H1 (cell line): ENCODE measurements at regions not wholly inside any gene's neighbourhood (a gene's known extent, or its start where the extent isn't known, plus 50 kb on each side); places are given as distances from the start of the nearest gene placed in this dataset.

ENCODE experiments used
- CTCF ChIA-PET: fragments of 300-600 bp; sonication (Branson Sonifier 250); formaldehyde crosslinking; loops from one replicate; lab custom pipeline; 2021; ENCODE audit not compliant: partially characterized antibody; lab: Charles Lee
- POLR2A ChIA-PET: fragments of 300-600 bp; sonication (Branson Sonifier 250); formaldehyde crosslinking; loops from one replicate; lab custom pipeline; 2021; ENCODE audit warnings: inconsistent platforms; ENCODE audit not compliant: partially characterized antibody; lab: Charles Lee
- DNase-seq, 2 experiments: peaks; one replicate each; pipeline versions ENCODE4 v3.0.0 to v3.0.0-alpha.2; 2010 to 2022; ENCODE audit warnings: low spot score in 2 of 2, low read depth in 1 of 2, mixed read lengths in 1 of 2
- FAIRE-seq: peaks from 2 replicates; lab custom pipeline; 2011; peaks lifted over from hg19 to GRCh38; lab: Jason Lieb, UNC
- H2AFZ ChIP-seq: 2 replicates; pipeline ENCODE4 v1.8.1; 2012; ENCODE audit warnings: low read length, inconsistent platforms
- H2AK5ac ChIP-seq: 2 replicates; pipeline ENCODE4 v1.6.1; 2013; ENCODE audit warnings: low read depth, low read length
- H2BK120ac ChIP-seq: replicated peaks from 2 replicates; pipeline ENCODE3; 2013; ENCODE audit warnings: low read depth, low read length, inconsistent platforms
- H2BK12ac ChIP-seq: 2 replicates; pipeline ENCODE4 v1.6.1; 2013; ENCODE audit warnings: low read depth, low read length
- H2BK15ac ChIP-seq: 2 replicates; pipeline ENCODE4 v1.6.1; 2013; ENCODE audit warnings: low read length
- H2BK20ac ChIP-seq: 2 replicates; pipeline ENCODE4 v1.6.1; 2013; ENCODE audit warnings: low read length
- H2BK5ac ChIP-seq: 2 replicates; pipeline ENCODE4 v1.6.1; 2013; ENCODE audit warnings: low read depth, low read length
- H3K14ac ChIP-seq: 2 replicates; pipeline ENCODE4 v1.6.1; 2013; ENCODE audit warnings: inconsistent platforms; ENCODE audit not compliant: insufficient read length
- H3K18ac ChIP-seq: 2 replicates; pipeline ENCODE4 v1.6.1; 2013; ENCODE audit warnings: low read length; ENCODE audit errors: extremely low read depth
- H3K23ac ChIP-seq: 2 replicates; pipeline ENCODE4 v1.6.1; 2013; ENCODE audit warnings: inconsistent platforms; ENCODE audit not compliant: insufficient read length
- H3K23me2 ChIP-seq: 2 replicates; pipeline ENCODE4 v1.6.1; 2013; ENCODE audit warnings: low read depth, low read length
- H3K27ac ChIP-seq: 2 replicates; pipeline ENCODE4 v1.6.1; 2011; ENCODE audit warnings: low read depth, low read length, inconsistent platforms
- H3K27me3 ChIP-seq, 4 experiments: replicated peaks in 1 of 4; 1 replicate in 1 of 4; 2 replicates in 3 of 4; pipeline versions ENCODE4 v1.6.1 to v1.8.1; 2011 to 2013; ENCODE audit warnings: low read length in 3 of 4, mild to moderate bottlenecking in 3 of 4, inconsistent platforms in 2 of 4, mixed read lengths in 2 of 4, moderate library complexity in 1 of 4; ENCODE audit not compliant: control insufficient read depth in 3 of 4, insufficient read depth in 3 of 4; ENCODE audit errors: extremely low read depth in 1 of 4
- H3K36me3 ChIP-seq, 4 experiments: 2 replicates each; pipeline versions ENCODE4 v1.6.1 to v1.8.1; 2011 to 2013; ENCODE audit warnings: mild to moderate bottlenecking in 4 of 4, low read length in 3 of 4, moderate library complexity in 2 of 4, control low read depth in 1 of 4, inconsistent platforms in 1 of 4; ENCODE audit not compliant: insufficient read depth in 4 of 4, control insufficient read depth in 2 of 4
- H3K4ac ChIP-seq: replicated peaks from 2 replicates; pipeline ENCODE3; 2013; ENCODE audit warnings: low read length, low read depth, mixed read lengths, inconsistent platforms; ENCODE audit not compliant: insufficient read length
- H3K4me1 ChIP-seq, 4 experiments: replicated peaks in 1 of 4; 1 replicate in 1 of 4; 2 replicates in 3 of 4; pipeline versions ENCODE4 v1.6.1 to v1.8.1; 2011 to 2013; ENCODE audit warnings: low read length in 3 of 4, inconsistent platforms in 2 of 4, mixed read lengths in 1 of 4; ENCODE audit not compliant: insufficient read depth in 4 of 4, control insufficient read depth in 3 of 4
- H3K4me2 ChIP-seq, 2 experiments: 2 replicates each; pipeline versions ENCODE4 v1.6.1 to v1.8.1; 2011 to 2013; ENCODE audit warnings: low read depth in 2 of 2, low read length in 2 of 2, control low read depth in 1 of 2, inconsistent platforms in 1 of 2, mild to moderate bottlenecking in 1 of 2; ENCODE audit not compliant: insufficient read depth in 1 of 2
- H3K4me3 ChIP-seq, 4 experiments: fragments of 200-600, 300-600 bp in 1 of 4; sonication (generic), shearing (Covaris generic), sonication (Bioruptor Twin) in 1 of 4; 2 replicates each; pipeline versions ENCODE4 v1.5.1 to v1.8.1; 2011 to 2016; ENCODE audit warnings: low read length in 4 of 4, low read depth in 3 of 4, control low read depth in 2 of 4, inconsistent platforms in 2 of 4, mild to moderate bottlenecking in 2 of 4, mixed read lengths in 1 of 4, moderate library complexity in 1 of 4; ENCODE audit not compliant: insufficient read depth in 2 of 4; ENCODE audit errors: extremely low read depth in 1 of 4
- H3K56ac ChIP-seq: replicated peaks from 2 replicates; pipeline ENCODE3; 2013; ENCODE audit warnings: low read depth, mild to moderate bottlenecking, mixed read lengths, low read length, inconsistent platforms; ENCODE audit not compliant: insufficient read length
- H3K79me1 ChIP-seq: 2 replicates; pipeline ENCODE4 v1.6.1; 2013; ENCODE audit warnings: low read depth, low read length, control low read depth
- H3K79me2 ChIP-seq, 2 experiments: 2 replicates each; pipeline versions ENCODE4 v1.6.1 to v1.8.1; 2012 to 2013; ENCODE audit warnings: low read length in 2 of 2, mild to moderate bottlenecking in 2 of 2, inconsistent platforms in 1 of 2; ENCODE audit not compliant: insufficient read depth in 2 of 2, control insufficient read depth in 1 of 2
- H3K9ac ChIP-seq, 4 experiments: replicated peaks in 1 of 4; 1 replicate in 1 of 4; 2 replicates in 3 of 4; pipeline versions ENCODE4 v1.6.1 to v1.8.1; 2011 to 2013; ENCODE audit warnings: low read depth in 3 of 4, low read length in 3 of 4, control low read depth in 2 of 4, mild to moderate bottlenecking in 2 of 4, moderate library complexity in 2 of 4, inconsistent platforms in 1 of 4; ENCODE audit errors: extremely low read depth in 1 of 4
- H3K9me3 ChIP-seq, 2 experiments: 2 replicates each; pipeline versions ENCODE4 v1.6.1 to v1.8.1; 2012 to 2013; ENCODE audit warnings: mild to moderate bottlenecking in 2 of 2, moderate library complexity in 2 of 2, control low read depth in 1 of 2, inconsistent platforms in 1 of 2, low read depth in 1 of 2, low read length in 1 of 2, mixed read lengths in 1 of 2; ENCODE audit not compliant: insufficient read depth in 2 of 2
- H4K20me1 ChIP-seq, 2 experiments: replicated peaks in 1 of 2; 2 replicates each; pipeline versions ENCODE3 to v1.8.1; 2011 to 2013; ENCODE audit warnings: inconsistent platforms in 2 of 2, low read length in 2 of 2, mild to moderate bottlenecking in 1 of 2; ENCODE audit not compliant: insufficient read depth in 2 of 2, control insufficient read depth in 1 of 2
- H4K5ac ChIP-seq: 2 replicates; pipeline ENCODE4 v1.6.1; 2013; ENCODE audit warnings: low read length, low read depth, mixed read lengths, inconsistent platforms; ENCODE audit not compliant: insufficient read length
- H4K8ac ChIP-seq: 2 replicates; pipeline ENCODE4 v1.8.0; 2013; ENCODE audit warnings: mild to moderate bottlenecking, moderate library complexity, low read length, inconsistent platforms; ENCODE audit not compliant: insufficient read depth; ENCODE audit errors: extremely low read depth
- H4K91ac ChIP-seq: replicated peaks from 2 replicates; pipeline ENCODE3; 2013; ENCODE audit warnings: low read length, mixed read lengths, inconsistent platforms; ENCODE audit not compliant: insufficient read length
- ATF3 ChIP-seq: IDR thresholded peaks from 2 replicates; pipeline ENCODE4 v1.6.1; 2011; ENCODE audit warnings: low read depth, mild to moderate bottlenecking, low read length; ENCODE audit not compliant: insufficient read depth
- CBX5 ChIP-seq: fragments of 300-800, 300-1000 bp; sonication (generic); IDR thresholded peaks from 2 replicates; pipeline ENCODE4 v1.7.1; 2016; ENCODE audit warnings: antibody characterized with exemption, low read length, low read depth
- CEBPB ChIP-seq: IDR thresholded peaks from 2 replicates; pipeline ENCODE4 v1.6.1; 2012; ENCODE audit warnings: low read depth, low read length
- JUN ChIP-seq: IDR thresholded peaks from 2 replicates; pipeline ENCODE4 v1.6.1; 2011; ENCODE audit warnings: low read depth, mild to moderate bottlenecking, improper control_type of control experiment, low read length
- MAFK ChIP-seq: IDR thresholded peaks from 2 replicates; pipeline ENCODE4 v1.6.1; 2012; ENCODE audit warnings: low read depth, mild to moderate bottlenecking, improper control_type of control experiment, low read length
- SAP30 ChIP-seq: fragments of 300-600 bp; sonication (generic); IDR thresholded peaks from 2 replicates; pipeline ENCODE4 v1.7.1; 2012; ENCODE audit warnings: low read length, moderate library complexity, mild to moderate bottlenecking, inconsistent platforms; ENCODE audit not compliant: insufficient read depth, insufficient replicate concordance
- SP2 ChIP-seq: IDR thresholded peaks from 2 replicates; pipeline ENCODE4 v1.6.1; 2012; ENCODE audit warnings: mild to moderate bottlenecking, low read length, inconsistent platforms
- TAF7 ChIP-seq: optimal IDR thresholded peaks from 2 replicates; pipeline ENCODE3; 2011; ENCODE audit warnings: low read depth, mild to moderate bottlenecking, inconsistent platforms, low read length, moderate library complexity, borderline replicate concordance
- WGBS, 2 experiments: shearing (Covaris generic) in 1 of 2; methylation state at CpG; one replicate each; pipeline versions ENCODE4 v1.1.6 to v1.1.7; 2013 to 2015; ENCODE audit warnings: low lambda C conversion rate in 2 of 2, mixed read lengths in 2 of 2, inconsistent platforms in 1 of 2, low coverage in 1 of 2, missing lambda C conversion rate in 1 of 2; ENCODE audit not compliant: insufficient replicate concordance in 2 of 2, insufficient coverage in 1 of 2, insufficient read length in 1 of 2; ENCODE audit errors: extremely low coverage in 1 of 2, missing lambda C conversion rate in 1 of 2; 5-methylcytosine and 5-hydroxymethylcytosine counted together
- TF ChIP-seq, protein P1 (sequence below), 3 experiments: IDR thresholded peaks; 1 replicate in 2 of 3; 2 replicates in 1 of 3; pipeline versions ENCODE4 v1.5.1 to v1.6.1; 2011; ENCODE audit warnings: low read length in 3 of 3, mild to moderate bottlenecking in 3 of 3, inconsistent platforms in 2 of 3, low read depth in 1 of 3, moderate library complexity in 1 of 3; ENCODE audit not compliant: insufficient read depth in 1 of 3; ENCODE audit errors: control extremely low read depth in 1 of 3
- TF ChIP-seq, protein P2 (sequence below): IDR thresholded peaks from 2 replicates; pipeline ENCODE4 v1.6.1; 2012; ENCODE audit warnings: low read length, inconsistent platforms

- Histone ChIP-seq H3K27me3 (no peaks in the 10 kb centered on the region), H3K23me2 (no peaks in the 10 kb centered on the region), H3K4me1 (no peaks in the 10 kb centered on the region), H2BK5ac (no peak overlapping the region), H3K4me3 (no peak overlapping the region), H3K14ac (no peak overlapping the region), H3K36me3 (peaks cover 0 to 3% (median 0%) of the 10 kb centered on the region in 4 experiments; a peak in 1 of 8 replicates), H2AK5ac (no peak overlapping the region), H3K56ac (no peak overlapping the region), H3K79me1 (no peaks in the 10 kb centered on the region), H2BK12ac (no peak overlapping the region), H3K18ac (no peak overlapping the region), H4K8ac (no peak overlapping the region), H3K4me2 (no peak overlapping the region), H3K4ac (no peak overlapping the region), H3K9me3 (peaks cover 51 to 100% of the 10 kb centered on the region in 2 experiments), H4K20me1 (no peaks in the 10 kb centered on the region), H4K5ac (no peak overlapping the region), H3K79me2 (no peaks in the 10 kb centered on the region), H2BK15ac (no peak overlapping the region), H2BK120ac (no peak overlapping the region), H3K27ac (no peak overlapping the region), H2AFZ (no peak overlapping the region), H3K9ac (no peak overlapping the region), H3K23ac (no peak overlapping the region), H2BK20ac (no peak overlapping the region), H4K91ac (no peak overlapping the region)
- whole genome bisulfite sequencing, 2 experiments: 82% methylated on average over 10 of the region's 25 CpGs; no CpG with 5 or more reads in 1 of the 2 experiments
- no peak for DNase-seq
- no peak for FAIRE-seq
- POLR2A ChIA-PET: no interaction called here
- CTCF ChIA-PET: no interaction called here
- TF ChIP-seq CBX5 (no peak), MAFK (no peak), SAP30 (no peak), CEBPB (no peak), SP2 (no peak), TAF7 (no peak), JUN (no peak), ATF3 (no peak)
- TF ChIP-seq, protein P1, sequence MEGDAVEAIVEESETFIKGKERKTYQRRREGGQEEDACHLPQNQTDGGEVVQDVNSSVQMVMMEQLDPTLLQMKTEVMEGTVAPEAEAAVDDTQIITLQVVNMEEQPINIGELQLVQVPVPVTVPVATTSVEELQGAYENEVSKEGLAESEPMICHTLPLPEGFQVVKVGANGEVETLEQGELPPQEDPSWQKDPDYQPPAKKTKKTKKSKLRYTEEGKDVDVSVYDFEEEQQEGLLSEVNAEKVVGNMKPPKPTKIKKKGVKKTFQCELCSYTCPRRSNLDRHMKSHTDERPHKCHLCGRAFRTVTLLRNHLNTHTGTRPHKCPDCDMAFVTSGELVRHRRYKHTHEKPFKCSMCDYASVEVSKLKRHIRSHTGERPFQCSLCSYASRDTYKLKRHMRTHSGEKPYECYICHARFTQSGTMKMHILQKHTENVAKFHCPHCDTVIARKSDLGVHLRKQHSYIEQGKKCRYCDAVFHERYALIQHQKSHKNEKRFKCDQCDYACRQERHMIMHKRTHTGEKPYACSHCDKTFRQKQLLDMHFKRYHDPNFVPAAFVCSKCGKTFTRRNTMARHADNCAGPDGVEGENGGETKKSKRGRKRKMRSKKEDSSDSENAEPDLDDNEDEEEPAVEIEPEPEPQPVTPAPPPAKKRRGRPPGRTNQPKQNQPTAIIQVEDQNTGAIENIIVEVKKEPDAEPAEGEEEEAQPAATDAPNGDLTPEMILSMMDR (IDR thresholded peaks at IDR 0.05; ENCODE audit: control extremely low read depth in 1 of 3, insufficient read depth in 1 of 3, low read depth in 1 of 3, low read length in 3 of 3): no peak
- TF ChIP-seq, protein P2, sequence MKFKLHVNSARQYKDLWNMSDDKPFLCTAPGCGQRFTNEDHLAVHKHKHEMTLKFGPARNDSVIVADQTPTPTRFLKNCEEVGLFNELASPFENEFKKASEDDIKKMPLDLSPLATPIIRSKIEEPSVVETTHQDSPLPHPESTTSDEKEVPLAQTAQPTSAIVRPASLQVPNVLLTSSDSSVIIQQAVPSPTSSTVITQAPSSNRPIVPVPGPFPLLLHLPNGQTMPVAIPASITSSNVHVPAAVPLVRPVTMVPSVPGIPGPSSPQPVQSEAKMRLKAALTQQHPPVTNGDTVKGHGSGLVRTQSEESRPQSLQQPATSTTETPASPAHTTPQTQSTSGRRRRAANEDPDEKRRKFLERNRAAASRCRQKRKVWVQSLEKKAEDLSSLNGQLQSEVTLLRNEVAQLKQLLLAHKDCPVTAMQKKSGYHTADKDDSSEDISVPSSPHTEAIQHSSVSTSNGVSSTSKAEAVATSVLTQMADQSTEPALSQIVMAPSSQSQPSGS: no peak
Measured at GRCh38 chr12:34335819-34336262, 313.5 kb downstream of the ALG10 start.
